ENCODE measurements at regions not wholly inside any gene's neighbourhood (a gene's known extent, or its start where the extent isn't known, plus 50 kb on each side); places are given as distances from the start of the nearest gene placed in this dataset.

DNA sequence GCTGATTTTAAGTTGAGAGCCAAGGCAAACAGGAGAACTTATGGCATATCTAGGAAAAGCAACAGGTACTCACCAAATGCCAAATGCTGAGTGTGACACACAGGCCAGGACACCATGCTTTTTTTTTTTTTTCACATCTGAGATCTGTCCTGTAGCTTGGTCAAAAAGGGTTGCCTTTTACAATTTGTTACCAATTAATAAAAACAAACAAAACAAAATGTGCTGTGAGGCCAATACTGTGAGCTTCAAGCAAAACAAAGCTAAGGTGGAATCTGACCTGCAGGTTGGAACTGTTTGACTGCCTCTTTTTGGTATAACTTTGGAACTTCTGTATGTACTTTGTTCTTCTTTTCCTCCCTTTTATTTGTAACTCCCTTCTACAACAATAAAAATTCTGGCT, 548.5 kb upstream of the IGFBP7 start:
- no peak overlapping the region for H3K27ac ChIP-seq
- H3K4me3 ChIP-seq, result no peak overlapping the region

DNA sequence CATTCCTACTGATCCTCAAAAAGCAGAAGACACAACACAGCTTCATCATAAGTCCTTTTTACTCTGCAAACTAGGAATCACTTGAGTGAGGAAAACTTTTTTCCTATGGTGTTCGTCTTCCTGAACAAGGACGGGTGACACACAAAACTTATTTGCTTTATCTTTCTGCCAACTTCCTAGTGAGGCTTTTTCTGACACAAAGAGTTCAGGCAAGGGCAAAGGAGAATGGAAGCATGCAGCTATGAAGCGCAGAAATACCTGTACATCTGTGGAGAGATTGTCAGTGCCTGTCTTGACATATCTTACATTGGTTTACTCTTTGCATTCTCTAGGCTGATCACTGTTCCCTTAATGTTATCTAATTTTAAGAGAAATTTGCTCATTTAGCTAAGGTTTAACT, 548.0 kb upstream of the IGFBP7 start:
- no peak overlapping the region for H3K27ac ChIP-seq
- H3K4me3 ChIP-seq, result no peak overlapping the region

- Histone ChIP-seq H3K27ac (no peak overlapping the region), H3K4me3 (no peak overlapping the region)
Measured at GRCh38 chr4:57655342-57655741, 545.2 kb upstream of the IGFBP7 start.

DNA sequence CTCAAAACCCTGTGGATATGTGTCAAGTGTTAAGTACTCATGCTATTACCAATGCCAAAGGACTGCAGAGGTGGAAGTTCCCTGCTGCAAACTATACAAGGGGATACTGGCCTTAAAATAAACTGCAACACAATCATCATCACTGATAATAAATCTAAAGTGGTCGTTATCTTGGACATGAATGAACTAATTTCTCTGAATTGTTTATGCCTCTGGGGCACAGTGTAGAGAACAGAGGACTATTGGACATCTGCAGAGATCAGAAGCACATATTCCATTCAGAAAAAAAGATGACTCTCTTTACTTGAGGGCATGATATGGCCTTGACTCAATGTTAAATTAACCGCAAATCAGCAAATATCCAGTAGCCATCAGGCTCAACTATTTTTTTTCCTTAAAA, 542.6 kb upstream of the IGFBP7 start:
- H3K4me3 ChIP-seq, result no peak overlapping the region
- no peak overlapping the region for H3K27ac ChIP-seq

DNA sequence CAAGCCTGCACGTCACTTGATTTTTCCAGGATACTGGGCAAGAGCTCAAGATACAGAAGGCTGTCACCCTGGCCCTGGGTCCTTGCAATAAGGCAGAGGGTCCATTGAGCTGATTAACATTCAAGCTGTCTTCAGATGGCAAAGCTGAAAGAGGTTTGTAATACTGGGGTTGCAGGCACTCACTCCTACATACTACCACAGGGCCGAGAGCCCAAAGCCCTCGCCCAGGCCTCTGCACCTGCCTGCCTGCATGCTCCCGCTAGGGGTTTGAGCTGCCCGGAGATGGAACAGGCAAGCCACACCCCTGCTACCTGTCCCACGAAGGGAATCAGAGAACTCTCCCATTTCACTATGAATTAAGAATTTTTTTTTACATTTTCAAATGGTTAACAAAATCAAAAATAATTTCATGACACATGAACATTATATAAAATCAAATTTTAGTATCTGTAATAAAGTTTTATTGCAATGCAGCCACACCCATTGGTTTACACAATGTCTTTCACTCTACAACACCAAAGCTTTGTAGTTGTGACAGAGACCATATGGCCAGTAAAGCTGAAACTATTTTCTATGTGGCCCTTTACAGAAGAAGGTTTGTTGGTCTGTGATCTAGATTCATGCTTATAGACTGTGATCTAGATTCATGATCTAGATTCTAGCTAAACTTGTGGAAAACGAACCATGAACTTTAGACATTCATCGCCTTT, 530.4 kb upstream of the IGFBP7 start:
- H3K27ac ChIP-seq, result no peak overlapping the region
- H3K4me3 ChIP-seq, result no peak overlapping the region

- Histone ChIP-seq H3K27ac (no peak overlapping the region), H3K4me3 (no peak overlapping the region)
Measured at GRCh38 chr4:57639561-57640382, 529.6 kb upstream of the IGFBP7 start.

DNA sequence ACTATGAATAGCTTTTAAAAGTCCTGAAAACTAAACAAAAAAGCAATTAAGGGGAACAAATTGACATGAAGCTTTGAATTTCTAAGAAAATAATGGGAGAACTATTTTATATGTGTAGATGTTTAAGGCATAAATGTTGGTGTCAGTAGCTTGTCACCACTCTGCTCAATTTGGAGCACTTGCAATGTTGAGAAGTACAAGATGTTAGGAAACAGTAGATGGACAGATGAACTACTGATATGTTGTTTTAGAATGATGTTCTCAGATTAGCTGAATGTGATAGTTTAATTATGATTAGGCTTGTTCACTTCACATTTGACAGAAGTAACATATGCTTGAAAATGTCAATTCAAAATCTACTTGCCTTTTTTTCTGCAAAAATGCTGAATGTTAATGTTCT, 525.7 kb upstream of the IGFBP7 start:
- no peak overlapping the region for H3K27ac ChIP-seq
- H3K4me3 ChIP-seq, result no peak overlapping the region

DNA sequence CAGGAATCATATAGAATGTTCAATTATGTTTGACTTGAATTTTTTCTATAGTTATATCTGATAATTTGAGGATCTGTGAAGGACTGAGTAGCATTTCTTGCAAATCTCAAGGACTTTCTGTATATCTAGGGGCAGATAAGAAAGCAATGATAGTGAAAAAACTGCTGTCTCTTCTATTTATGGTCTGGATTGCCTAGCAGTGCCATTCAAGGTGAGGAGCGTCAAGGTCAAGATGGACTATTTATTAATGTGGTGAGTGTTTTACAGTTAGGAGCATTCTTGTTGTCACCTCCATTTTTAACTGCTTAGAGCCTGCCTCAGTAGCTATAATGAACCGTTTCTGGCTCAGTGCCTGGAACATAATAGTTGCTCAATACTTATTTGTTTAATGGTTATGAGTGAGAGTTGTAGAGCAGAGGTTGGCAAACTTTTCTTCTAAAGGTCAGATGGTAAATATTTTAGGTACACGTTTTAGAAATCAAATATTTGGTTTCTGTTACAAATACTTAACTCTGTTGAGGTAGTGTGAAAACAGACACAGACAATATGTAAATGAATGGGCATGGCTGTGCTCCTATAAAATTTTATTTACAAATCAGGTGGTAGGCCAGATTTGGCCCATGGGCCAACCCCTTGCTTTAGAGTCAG, 523.2 kb upstream of the IGFBP7 start:
- H3K4me3 ChIP-seq, result no peak overlapping the region
- H3K27ac ChIP-seq, result no peak overlapping the region

DNA sequence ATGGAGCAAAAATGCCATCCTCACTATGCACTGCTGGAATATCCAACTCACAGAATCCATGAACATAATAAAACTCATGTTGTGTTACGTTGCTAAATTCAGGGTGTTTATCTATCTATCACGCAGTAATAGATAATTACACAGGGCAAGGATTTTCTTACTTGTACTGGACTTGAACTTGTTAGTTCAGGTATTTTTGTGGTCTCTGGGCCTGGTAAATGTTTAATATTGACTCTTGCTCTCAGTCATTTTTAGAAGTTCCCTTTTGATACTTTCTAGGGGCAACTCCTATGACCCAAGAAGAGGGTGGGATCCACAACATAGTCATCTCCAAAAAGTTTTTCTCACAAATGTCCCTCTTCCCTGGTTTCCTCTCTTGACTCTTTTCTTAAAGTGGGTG, 522.4 kb upstream of the IGFBP7 start:
- no peak overlapping the region for H3K27ac ChIP-seq

DNA sequence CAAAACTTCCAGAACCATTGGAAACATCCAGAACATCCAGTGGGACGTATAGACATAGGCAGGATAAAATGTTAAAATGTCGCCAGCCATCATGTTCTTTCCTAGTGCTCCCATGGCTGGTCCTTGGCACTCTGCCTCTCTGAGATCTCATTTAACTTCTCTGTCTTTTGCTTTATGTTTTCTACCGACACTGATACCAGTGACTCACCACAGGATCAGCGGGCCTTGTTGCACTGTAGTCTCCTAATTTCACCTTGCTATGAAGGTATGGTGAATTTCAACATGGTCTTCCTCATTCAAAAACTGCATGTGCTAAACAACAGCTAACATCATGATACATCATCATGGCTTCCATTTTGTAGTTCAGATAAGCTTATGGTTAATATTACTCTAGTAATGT, 521.0 kb upstream of the IGFBP7 start:
- Histone ChIP-seq H3K4me3 (no peak overlapping the region), H3K27ac (no peak overlapping the region)

More for the DNA sequence above, 522.4 kb upstream of the IGFBP7 start:
- H3K4me3 ChIP-seq, result no peak overlapping the region

GRCh38 chr4:57628004-57628403, 517.8 kb upstream of the IGFBP7 start:
- Histone ChIP-seq H3K27ac (no peak overlapping the region), H3K4me3 (no peak overlapping the region)

GRCh38 chr4:57614257-57614932, 504.2 kb upstream of the IGFBP7 start:
- H3K27ac ChIP-seq, result no peak overlapping the region

GRCh38 chr4:57612279-57612678, 502.1 kb upstream of the IGFBP7 start:
- H3K27ac ChIP-seq, result no peak overlapping the region
- no peak overlapping the region for H3K4me3 ChIP-seq

More at GRCh38 chr4:57614257-57614932, 504.2 kb upstream of the IGFBP7 start:
- no peak overlapping the region for H3K4me3 ChIP-seq

GRCh38 chr4:57607566-57608180, 497.5 kb upstream of the IGFBP7 start:
- Histone ChIP-seq H3K4me3 (no peak overlapping the region), H3K27ac (no peak overlapping the region)

- Histone ChIP-seq H3K27ac (no peak overlapping the region), H3K4me3 (no peak overlapping the region)
Measured at GRCh38 chr4:57605376-57605775, 495.2 kb upstream of the IGFBP7 start.

DNA sequence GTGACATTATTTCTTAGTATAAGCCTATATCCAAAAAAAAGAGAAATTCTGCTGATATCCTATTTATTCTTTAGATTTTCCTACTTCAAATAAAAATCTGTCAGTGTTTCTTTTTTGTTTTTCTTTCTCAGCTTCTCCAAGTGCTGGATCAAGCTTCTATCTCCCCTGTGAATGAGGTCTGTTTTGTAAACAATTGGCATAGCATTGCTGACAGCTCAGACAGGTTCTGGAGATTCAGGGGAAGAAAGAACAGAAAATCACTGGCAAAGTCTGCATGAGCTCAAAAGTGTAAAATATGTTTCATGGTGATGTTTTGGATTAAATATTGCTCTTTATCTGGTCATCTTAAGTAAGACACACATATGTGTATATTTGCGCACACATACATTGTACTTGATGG, 492.0 kb upstream of the IGFBP7 start:
- Histone ChIP-seq H3K27ac (no peak overlapping the region), H3K4me3 (no peak overlapping the region)

DNA sequence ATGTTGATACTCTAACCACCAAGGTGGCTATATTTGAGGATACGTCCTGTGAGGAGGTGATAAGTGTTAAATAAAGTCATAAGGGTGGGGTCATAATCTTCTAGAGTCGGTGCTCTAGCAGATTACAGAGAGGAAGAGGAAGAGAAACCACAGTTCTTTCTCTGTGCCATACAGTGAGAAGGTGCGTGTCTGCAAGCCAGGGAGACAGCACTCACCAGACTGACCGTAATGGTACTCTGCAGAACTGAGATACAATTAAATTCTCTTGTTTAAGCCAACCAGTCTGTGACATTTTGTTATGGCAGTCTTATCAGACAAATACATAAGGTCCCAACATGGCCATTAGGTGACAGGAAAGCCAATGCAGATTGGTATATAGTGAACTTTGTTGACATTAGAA, 480.9 kb upstream of the IGFBP7 start:
- H3K4me3 ChIP-seq, result no peak overlapping the region
- H3K27ac ChIP-seq, result no peak overlapping the region

- Histone ChIP-seq H3K4me3 (no peak overlapping the region), H3K27ac (no peak overlapping the region)
Measured at GRCh38 chr4:57588557-57588956, 478.4 kb upstream of the IGFBP7 start.

DNA sequence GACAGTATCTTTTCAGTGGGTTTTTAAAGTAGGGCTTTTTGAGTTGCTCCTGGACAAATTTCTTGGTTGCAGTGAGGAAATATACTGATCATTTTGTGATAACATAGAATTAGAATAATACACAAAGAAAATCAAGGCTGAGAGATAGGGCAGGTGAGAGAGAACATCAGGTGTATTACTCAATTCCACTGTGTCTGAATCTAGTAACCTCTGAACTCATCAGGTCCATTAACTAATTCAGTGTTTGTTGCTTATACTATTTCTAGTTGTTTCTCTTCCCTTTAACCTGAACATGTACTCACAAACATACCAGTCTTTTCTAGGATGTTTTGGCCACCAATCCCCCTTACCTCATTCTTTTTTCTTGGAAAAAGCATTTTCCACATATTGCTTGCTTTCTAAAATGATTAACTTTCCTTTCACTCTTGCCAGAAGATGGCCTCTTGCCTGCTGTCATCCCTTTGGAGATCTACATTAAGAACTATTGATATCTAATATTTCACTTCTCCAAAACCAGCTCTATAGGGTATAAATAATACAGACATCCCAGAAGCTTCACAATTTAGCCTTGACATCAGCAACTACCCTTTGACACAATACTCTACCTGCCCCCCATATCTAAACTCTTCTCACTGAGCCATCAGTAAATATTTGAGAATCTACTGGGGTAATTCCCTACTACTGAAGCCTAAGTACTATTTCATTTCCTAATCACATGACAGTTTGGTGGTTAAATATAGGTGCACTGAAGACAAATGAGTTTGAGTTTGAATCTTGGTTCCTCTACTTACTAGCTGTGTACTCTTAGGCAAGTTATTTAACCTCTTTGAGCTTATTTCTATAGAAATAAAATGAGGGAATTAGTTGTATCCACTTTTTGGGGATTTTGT, 470.8 kb upstream of the IGFBP7 start:
- no peak overlapping the region for H3K27ac ChIP-seq
- H3K4me3 ChIP-seq, result no peak overlapping the region
